ENCODE measurements at regions not wholly inside any gene's neighbourhood (a gene's known extent, or its start where the extent isn't known, plus 50 kb on each side); places are given as distances from the start of the nearest gene placed in this dataset.

DNA sequence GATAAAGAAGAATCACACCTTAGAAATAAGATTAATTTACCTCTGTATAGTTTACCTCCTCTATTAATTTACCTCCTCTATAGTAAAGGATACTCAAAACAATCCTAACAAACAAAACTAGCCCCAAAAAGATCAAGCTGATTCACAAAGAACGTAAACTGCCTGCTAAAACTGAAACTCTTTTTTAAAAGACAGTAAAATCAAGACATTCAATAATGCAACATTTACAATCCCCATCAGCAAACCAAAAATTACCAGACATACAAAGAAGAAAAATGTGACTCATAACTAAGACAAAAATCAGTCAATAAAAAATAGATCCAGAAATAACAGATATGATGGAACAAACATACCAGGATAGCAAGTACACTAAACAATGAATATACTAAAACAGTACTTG is 215.7 kb downstream of the ZEB2 start:
- DNase-seq, result no peak
- in situ Hi-C loops (cut with HindIII; ENCODE audit: low pct_ligation_motif_present, low sequenced_read_pairs), result no loop called here
- Histone ChIP-seq H3K4me3 (ENCODE audit: low read depth, low read length) (no peak overlapping the region), H3K27ac (no peak overlapping the region), H3K36me3 (replicated peaks) (no peaks in the 10 kb centered on the region), H3K27me3 (replicated peaks) (no peaks in the 10 kb centered on the region)
- TF ChIP-seq, protein P1, sequence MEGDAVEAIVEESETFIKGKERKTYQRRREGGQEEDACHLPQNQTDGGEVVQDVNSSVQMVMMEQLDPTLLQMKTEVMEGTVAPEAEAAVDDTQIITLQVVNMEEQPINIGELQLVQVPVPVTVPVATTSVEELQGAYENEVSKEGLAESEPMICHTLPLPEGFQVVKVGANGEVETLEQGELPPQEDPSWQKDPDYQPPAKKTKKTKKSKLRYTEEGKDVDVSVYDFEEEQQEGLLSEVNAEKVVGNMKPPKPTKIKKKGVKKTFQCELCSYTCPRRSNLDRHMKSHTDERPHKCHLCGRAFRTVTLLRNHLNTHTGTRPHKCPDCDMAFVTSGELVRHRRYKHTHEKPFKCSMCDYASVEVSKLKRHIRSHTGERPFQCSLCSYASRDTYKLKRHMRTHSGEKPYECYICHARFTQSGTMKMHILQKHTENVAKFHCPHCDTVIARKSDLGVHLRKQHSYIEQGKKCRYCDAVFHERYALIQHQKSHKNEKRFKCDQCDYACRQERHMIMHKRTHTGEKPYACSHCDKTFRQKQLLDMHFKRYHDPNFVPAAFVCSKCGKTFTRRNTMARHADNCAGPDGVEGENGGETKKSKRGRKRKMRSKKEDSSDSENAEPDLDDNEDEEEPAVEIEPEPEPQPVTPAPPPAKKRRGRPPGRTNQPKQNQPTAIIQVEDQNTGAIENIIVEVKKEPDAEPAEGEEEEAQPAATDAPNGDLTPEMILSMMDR (IDR thresholded peaks at IDR 0.05; ENCODE audit: low read depth, low read length, missing control alignments), result no peak

DNA sequence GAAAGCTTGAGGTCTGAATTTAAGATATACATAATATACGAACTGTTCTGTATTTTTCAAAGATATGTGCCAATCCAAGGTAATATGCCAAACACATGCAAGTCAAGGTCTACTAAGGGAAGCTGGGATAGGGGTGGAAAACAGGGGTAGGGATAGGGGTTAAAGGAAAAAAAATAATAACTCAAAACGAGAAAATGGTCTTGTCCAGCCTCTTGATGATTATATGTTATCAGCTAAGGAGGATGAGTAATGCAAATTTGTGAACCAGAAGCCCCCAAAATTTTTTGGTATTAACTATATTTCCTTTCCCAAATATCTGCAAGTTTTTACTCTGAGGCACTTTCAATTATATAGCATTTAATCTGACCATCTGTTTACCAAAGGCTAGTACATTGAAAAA is 219.3 kb downstream of the ZEB2 start:
- DNase-seq, result no peak
- TF ChIP-seq, protein P1 (IDR thresholded peaks at IDR 0.05; ENCODE audit: low read depth, low read length, missing control alignments), result no peak
- Histone ChIP-seq H3K36me3 (replicated peaks) (no peaks in the 10 kb centered on the region), H3K4me3 (ENCODE audit: low read depth, low read length) (no peak overlapping the region), H3K27ac (no peak overlapping the region), H3K27me3 (replicated peaks) (no peaks in the 10 kb centered on the region)
- in situ Hi-C loops (cut with HindIII; ENCODE audit: low pct_ligation_motif_present, low sequenced_read_pairs), result no loop called here

DNA sequence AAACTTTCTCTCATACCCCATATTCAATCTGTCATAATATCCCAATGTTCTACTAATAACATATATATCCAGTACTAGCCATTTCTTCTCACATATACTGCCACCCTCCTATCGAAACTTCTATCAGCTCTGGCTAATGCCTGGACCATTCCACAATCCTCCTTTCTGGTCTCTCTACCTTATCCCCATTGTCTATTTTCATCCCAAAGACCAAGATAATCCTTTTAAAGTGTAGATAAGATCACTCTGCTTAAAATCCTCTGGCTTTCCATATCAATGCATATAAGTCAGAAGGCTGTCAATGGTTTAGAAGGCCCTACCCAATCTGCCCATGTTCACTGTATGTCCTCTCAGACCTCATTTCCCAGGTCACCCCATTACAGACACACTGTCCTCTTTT is 229.6 kb downstream of the ZEB2 start:
- H3K4me3 ChIP-seq (ENCODE audit: low read depth, low read length), result no peak overlapping the region
- H3K27ac ChIP-seq, result no peak overlapping the region
- no peak for DNase-seq
- H3K27me3 ChIP-seq (replicated peaks), result no peaks in the 10 kb centered on the region
- no peaks in the 10 kb centered on the region for H3K36me3 ChIP-seq (replicated peaks)
- in situ Hi-C loops (cut with HindIII; ENCODE audit: low pct_ligation_motif_present, low sequenced_read_pairs), result no loop called here
- TF ChIP-seq, protein P1 (IDR thresholded peaks at IDR 0.05; ENCODE audit: low read depth, low read length, missing control alignments), result no peak

GRCh38 chr2:144288438-144288837 is 231.5 kb downstream of the ZEB2 start:
- DNase-seq, result no peak
- H3K4me3 ChIP-seq (ENCODE audit: low read depth, low read length), result no peak overlapping the region
- no peaks in the 10 kb centered on the region for H3K27me3 ChIP-seq (replicated peaks)
- H3K27ac ChIP-seq, result no peak overlapping the region
- no peaks in the 10 kb centered on the region for H3K36me3 ChIP-seq (replicated peaks)
- TF ChIP-seq, protein P1 (IDR thresholded peaks at IDR 0.05; ENCODE audit: low read depth, low read length, missing control alignments), result no peak
- in situ Hi-C loops (cut with HindIII; ENCODE audit: low pct_ligation_motif_present, low sequenced_read_pairs), result no loop called here

GRCh38 chr2:144285324-144285723 is 234.6 kb downstream of the ZEB2 start:
- H3K27ac ChIP-seq, result no peak overlapping the region
- no peaks in the 10 kb centered on the region for H3K36me3 ChIP-seq (replicated peaks)
- TF ChIP-seq, protein P1 (IDR thresholded peaks at IDR 0.05; ENCODE audit: low read depth, low read length, missing control alignments), result no peak
- DNase-seq, result no peak
- H3K4me3 ChIP-seq (ENCODE audit: low read depth, low read length), result no peak overlapping the region
- in situ Hi-C loops (cut with HindIII; ENCODE audit: low pct_ligation_motif_present, low sequenced_read_pairs), result no loop called here
- no peaks in the 10 kb centered on the region for H3K27me3 ChIP-seq (replicated peaks)

DNA sequence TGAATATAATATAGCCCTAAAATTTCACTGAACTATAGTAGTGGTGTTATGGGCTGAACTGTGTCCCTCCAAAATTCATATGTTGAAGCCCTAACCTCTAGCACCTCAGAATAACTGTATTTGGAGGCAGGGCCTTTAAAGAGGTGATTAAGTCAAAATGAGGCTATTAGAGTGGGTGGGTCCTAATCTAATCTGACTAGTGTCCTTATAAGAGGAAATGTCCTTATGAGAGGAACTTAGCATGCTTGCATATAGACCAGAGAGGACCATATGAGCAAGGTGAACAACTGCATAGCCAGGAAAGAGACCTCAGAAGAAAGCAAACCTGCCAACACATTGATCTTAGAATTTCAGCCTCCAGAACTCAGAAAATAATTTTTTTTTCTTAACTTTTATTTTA is 238.4 kb downstream of the ZEB2 start:
- TF ChIP-seq, protein P1 (IDR thresholded peaks at IDR 0.05; ENCODE audit: low read depth, low read length, missing control alignments), result no peak

More for the DNA sequence above, 238.4 kb downstream of the ZEB2 start:
- DNase-seq, result no peak
- Histone ChIP-seq H3K27me3 (replicated peaks) (no peaks in the 10 kb centered on the region), H3K36me3 (replicated peaks) (no peaks in the 10 kb centered on the region), H3K4me3 (ENCODE audit: low read depth, low read length) (no peak overlapping the region), H3K27ac (no peak overlapping the region)
- in situ Hi-C loops (cut with HindIII; ENCODE audit: low pct_ligation_motif_present, low sequenced_read_pairs), result no loop called here

All from brain microvascular endothelial cell (primary cell).